ENCODE measurements at regions not wholly inside any gene's neighbourhood (a gene's known extent, or its start where the extent isn't known, plus 50 kb on each side); places are given as distances from the start of the nearest gene placed in this dataset.
"Not testable (repeated sequence)": the region's sequence is repeated elsewhere in the genome, so short reads cannot be mapped to it uniquely, and the experiment has no call there.

DNA sequence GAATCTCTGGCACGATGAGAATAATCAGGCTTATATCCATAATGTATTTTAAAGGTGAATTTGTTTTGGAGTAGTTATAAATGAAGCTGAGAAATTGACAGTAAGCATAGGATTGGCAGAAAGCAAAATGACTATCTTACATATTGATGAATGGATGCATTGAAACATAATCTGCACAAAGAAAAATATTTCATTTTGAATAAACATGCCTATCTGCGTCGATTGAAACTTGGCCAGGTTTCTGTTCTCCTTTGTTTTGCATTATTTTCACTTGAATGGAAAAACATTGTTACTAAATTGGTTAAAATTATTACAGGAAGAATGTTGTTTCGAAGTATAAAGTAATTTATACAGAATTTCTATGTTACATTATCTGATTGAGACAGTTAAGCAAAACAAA lies 128.2 kb downstream of the USP22 start:
- no peak overlapping the region for H3K9ac ChIP-seq (ENCODE audit: low read length)
- peaks cover 2% of the 10 kb centered on the region for H3K79me2 ChIP-seq (replicated peaks; ENCODE audit: insufficient read depth, low read length)
- H4K20me1 ChIP-seq (ENCODE audit: insufficient read depth), result no peaks in the 10 kb centered on the region
- H3K36me3 ChIP-seq (ENCODE audit: insufficient read depth, low read length), result no peaks in the 10 kb centered on the region
- H3K27ac ChIP-seq (ENCODE audit: low read length), result no peak overlapping the region
- no peaks in the 10 kb centered on the region for H3K9me3 ChIP-seq (ENCODE audit: low read length)
- no peaks in the 10 kb centered on the region for H3F3A ChIP-seq (ENCODE audit: insufficient read depth, low read length, poor library complexity, severe bottlenecking)
- TF ChIP-seq TAF1 (IDR thresholded peaks at IDR 0.05; ENCODE audit: low read depth) (no peak), POLR2AphosphoS5 (IDR thresholded peaks at IDR 0.05) (no peak), MXI1 (conservative IDR thresholded peaks at IDR 0.05; ENCODE audit: poor library complexity, severe bottlenecking) (no peak)
- TF ChIP-seq, protein P1, sequence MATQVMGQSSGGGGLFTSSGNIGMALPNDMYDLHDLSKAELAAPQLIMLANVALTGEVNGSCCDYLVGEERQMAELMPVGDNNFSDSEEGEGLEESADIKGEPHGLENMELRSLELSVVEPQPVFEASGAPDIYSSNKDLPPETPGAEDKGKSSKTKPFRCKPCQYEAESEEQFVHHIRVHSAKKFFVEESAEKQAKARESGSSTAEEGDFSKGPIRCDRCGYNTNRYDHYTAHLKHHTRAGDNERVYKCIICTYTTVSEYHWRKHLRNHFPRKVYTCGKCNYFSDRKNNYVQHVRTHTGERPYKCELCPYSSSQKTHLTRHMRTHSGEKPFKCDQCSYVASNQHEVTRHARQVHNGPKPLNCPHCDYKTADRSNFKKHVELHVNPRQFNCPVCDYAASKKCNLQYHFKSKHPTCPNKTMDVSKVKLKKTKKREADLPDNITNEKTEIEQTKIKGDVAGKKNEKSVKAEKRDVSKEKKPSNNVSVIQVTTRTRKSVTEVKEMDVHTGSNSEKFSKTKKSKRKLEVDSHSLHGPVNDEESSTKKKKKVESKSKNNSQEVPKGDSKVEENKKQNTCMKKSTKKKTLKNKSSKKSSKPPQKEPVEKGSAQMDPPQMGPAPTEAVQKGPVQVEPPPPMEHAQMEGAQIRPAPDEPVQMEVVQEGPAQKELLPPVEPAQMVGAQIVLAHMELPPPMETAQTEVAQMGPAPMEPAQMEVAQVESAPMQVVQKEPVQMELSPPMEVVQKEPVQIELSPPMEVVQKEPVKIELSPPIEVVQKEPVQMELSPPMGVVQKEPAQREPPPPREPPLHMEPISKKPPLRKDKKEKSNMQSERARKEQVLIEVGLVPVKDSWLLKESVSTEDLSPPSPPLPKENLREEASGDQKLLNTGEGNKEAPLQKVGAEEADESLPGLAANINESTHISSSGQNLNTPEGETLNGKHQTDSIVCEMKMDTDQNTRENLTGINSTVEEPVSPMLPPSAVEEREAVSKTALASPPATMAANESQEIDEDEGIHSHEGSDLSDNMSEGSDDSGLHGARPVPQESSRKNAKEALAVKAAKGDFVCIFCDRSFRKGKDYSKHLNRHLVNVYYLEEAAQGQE (IDR thresholded peaks at IDR 0.05; ENCODE audit: borderline replicate concordance), result no peak
- no peaks in the 10 kb centered on the region for H3K9me2 ChIP-seq (ENCODE audit: insufficient read depth, low read length)
- H3K27me3 ChIP-seq (ENCODE audit: insufficient read depth, low read depth, low read length), result no peaks in the 10 kb centered on the region
- no peak overlapping the region for H3K4me3 ChIP-seq (ENCODE audit: low read length)
- no peak overlapping the region for H2AFZ ChIP-seq (ENCODE audit: low read depth, low read length)
- H3K4me2 ChIP-seq (ENCODE audit: low read length), result no peak overlapping the region

DNA sequence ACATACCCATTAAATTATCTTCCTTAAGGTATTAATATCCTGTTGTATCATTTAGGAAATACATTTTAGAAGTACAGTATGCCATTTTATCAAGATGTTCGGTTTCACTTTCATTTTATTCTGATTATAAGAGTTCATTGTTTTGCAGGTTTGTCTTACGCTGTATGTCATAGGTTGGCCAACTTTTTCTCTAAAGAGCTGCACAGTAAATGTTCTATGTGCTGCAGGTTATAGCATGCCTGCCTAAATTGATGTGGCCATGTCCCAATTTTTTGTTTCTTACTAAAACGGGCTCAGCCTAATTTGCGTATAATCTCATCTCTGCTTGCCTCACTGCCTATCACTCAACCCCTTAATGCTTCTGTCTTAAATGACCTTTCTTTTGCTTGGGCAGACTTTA lies 126.4 kb downstream of the USP22 start:
- Histone ChIP-seq H3F3A (ENCODE audit: insufficient read depth, low read length, poor library complexity, severe bottlenecking) (no peaks in the 10 kb centered on the region), H3K4me2 (ENCODE audit: low read length) (no peak overlapping the region), H3K9me3 (ENCODE audit: low read length) (no peaks in the 10 kb centered on the region), H2AFZ (ENCODE audit: low read depth, low read length) (no peak overlapping the region), H3K9ac (ENCODE audit: low read length) (no peak overlapping the region), H3K27me3 (ENCODE audit: insufficient read depth, low read depth, low read length) (no peaks in the 10 kb centered on the region), H3K79me2 (replicated peaks; ENCODE audit: insufficient read depth, low read length) (peaks cover 8% of the 10 kb centered on the region), H3K36me3 (ENCODE audit: insufficient read depth, low read length) (no peaks in the 10 kb centered on the region), H3K9me2 (ENCODE audit: insufficient read depth, low read length) (no peaks in the 10 kb centered on the region), H3K27ac (ENCODE audit: low read length) (no peak overlapping the region), H4K20me1 (ENCODE audit: insufficient read depth) (no peaks in the 10 kb centered on the region), H3K4me3 (ENCODE audit: low read length) (no peak overlapping the region)
- TF ChIP-seq MXI1 (conservative IDR thresholded peaks at IDR 0.05; ENCODE audit: poor library complexity, severe bottlenecking) (no peak), CTCF (IDR thresholded peaks at IDR 0.05; ENCODE audit: poor library complexity, severe bottlenecking) (no peak), TAF1 (IDR thresholded peaks at IDR 0.05; ENCODE audit: low read depth) (no peak), EP300 (conservative IDR thresholded peaks at IDR 0.05; ENCODE audit: poor library complexity, severe bottlenecking) (no peak), EZH2 (IDR thresholded peaks at IDR 0.05; ENCODE audit: borderline replicate concordance, insufficient read depth, low read length, poor library complexity, severe bottlenecking) (no peak), POLR2AphosphoS5 (IDR thresholded peaks at IDR 0.05) (no peak), SMC3 (conservative IDR thresholded peaks at IDR 0.05; ENCODE audit: poor library complexity) (no peak), RAD21 (conservative IDR thresholded peaks at IDR 0.05) (no peak)
- TF ChIP-seq, protein P1 (IDR thresholded peaks at IDR 0.05; ENCODE audit: borderline replicate concordance), result no peak

DNA sequence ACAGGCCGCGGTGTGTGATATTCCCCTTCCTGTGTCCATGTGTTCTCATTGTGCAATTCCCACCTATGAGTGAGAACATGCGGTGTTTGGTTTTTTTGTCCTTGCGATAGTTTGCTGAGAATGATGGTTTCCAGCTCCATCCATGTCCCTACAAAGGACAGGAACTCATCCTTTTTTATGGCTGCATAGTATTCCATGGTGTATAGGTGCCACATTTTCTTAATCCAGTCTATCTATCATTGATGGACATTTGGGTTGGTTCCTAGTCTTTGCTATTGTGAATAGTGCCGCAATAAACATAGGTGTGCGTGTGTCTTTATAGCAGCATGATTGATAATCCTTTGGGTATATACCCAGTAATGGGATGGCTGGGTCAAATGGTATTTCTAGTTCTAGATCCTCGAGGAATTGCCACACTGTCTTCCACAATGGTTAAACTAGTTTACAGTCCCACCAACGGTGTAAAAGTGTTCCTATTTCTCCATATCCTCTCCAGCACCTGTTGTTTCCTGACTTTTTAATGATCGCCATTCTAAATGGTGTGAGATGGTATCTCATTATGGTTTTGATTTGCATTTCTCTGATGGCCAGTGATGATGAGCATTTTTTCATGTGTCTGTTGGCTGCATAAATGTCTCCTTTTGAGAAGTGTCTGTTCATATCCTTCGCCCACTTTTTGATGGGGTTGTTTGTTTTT lies 125.1 kb downstream of the USP22 start:
- not testable (repeated sequence) for H2AFZ ChIP-seq (ENCODE audit: low read depth, low read length)

More for the DNA sequence above, 125.1 kb downstream of the USP22 start:
- not testable (repeated sequence) for H3K9ac ChIP-seq (ENCODE audit: low read length); H3K9me2 ChIP-seq (ENCODE audit: insufficient read depth, low read length); H3K36me3 ChIP-seq (ENCODE audit: insufficient read depth, low read length); H3K27ac ChIP-seq (ENCODE audit: low read length); H3K4me2 ChIP-seq (ENCODE audit: low read length); H3K9me3 ChIP-seq (ENCODE audit: low read length); H3F3A ChIP-seq (ENCODE audit: insufficient read depth, low read length, poor library complexity, severe bottlenecking); H4K20me1 ChIP-seq (ENCODE audit: insufficient read depth); H3K27me3 ChIP-seq (ENCODE audit: insufficient read depth, low read depth, low read length); H3K4me3 ChIP-seq (ENCODE audit: low read length)
- peaks cover 16% of the 10 kb centered on the region for H3K79me2 ChIP-seq (replicated peaks; ENCODE audit: insufficient read depth, low read length)

All from neural cell (in vitro differentiated cells).